ENCODE measurements at regions not wholly inside any gene's neighbourhood (a gene's known extent, or its start where the extent isn't known, plus 50 kb on each side); places are given as distances from the start of the nearest gene placed in this dataset.
A peak's percentile ranks its signal among the peaks of the same experiment; 100 is the strongest.
"Not testable (repeated sequence)": the region's sequence is repeated elsewhere in the genome, so short reads cannot be mapped to it uniquely, and the experiment has no call there.

DNA sequence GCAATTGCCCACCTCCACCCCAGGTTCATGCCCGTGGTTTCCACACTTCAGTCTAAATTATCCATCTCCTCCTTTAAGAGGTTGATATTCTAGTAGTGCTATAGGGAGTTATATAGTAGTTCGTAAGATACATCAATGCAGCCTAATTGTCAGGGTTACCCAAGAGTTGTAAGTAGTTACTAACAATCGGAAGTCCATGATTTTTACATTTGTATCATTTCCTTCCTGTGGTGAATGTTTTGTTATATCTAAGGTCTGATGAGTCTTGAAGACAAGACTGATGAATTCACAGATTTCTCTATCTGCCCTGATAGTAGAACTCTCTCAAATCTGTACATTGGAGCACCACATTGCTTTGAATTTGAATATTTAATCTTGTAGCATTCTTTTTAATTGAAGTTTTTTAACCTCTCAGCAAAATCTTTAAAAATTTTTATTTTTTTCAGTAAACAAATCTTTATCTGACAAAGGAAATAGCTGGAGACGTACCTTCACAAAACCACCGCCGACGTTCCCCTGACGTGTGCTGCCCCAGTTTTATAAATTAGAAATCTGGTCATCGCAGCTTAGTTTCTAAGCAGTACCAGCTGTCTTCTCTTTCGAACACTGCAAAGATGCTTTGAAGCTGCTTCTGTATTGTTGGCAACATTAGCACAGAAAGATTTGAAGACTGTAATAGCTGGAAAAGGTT, 264.5 kb downstream of the SOCS6 start:
- peak in 1 of 3 donors; percentile 1 for DNase-seq
- Histone ChIP-seq H3K36me3 (ENCODE audit: control insufficient read depth, insufficient read depth, low read length) (no peaks in the 10 kb centered on the region), H3K27ac (ENCODE audit: insufficient read depth, low read length, poor library complexity, severe bottlenecking) (peak overlapping the region; percentile 15), H3K27me3 (replicated peaks; ENCODE audit: control insufficient read depth, insufficient read depth, low read length, poor library complexity, severe bottlenecking) (no peaks in the 10 kb centered on the region), H3K4me3 (ENCODE audit: insufficient read depth, low read depth, low read length, poor library complexity, severe bottlenecking) (no peak overlapping the region), H3K4me1 (ENCODE audit: control insufficient read depth, insufficient read depth, low read length, poor library complexity, severe bottlenecking) (no peaks in the 10 kb centered on the region), H3K9me3 (ENCODE audit: control insufficient read depth, low read length) (no peaks in the 10 kb centered on the region)

- H3K36me3 ChIP-seq (ENCODE audit: control insufficient read depth, insufficient read depth, low read length) = no peaks in the 10 kb centered on the region
- H3K27ac ChIP-seq (ENCODE audit: insufficient read depth, low read length, poor library complexity, severe bottlenecking) = no peak overlapping the region
- no peaks in the 10 kb centered on the region for H3K9me3 ChIP-seq (ENCODE audit: control insufficient read depth, low read length)
- H3K4me1 ChIP-seq (ENCODE audit: control insufficient read depth, insufficient read depth, low read length, poor library complexity, severe bottlenecking) = no peaks in the 10 kb centered on the region
- no peak for DNase-seq
- no peak overlapping the region for H3K4me3 ChIP-seq (ENCODE audit: insufficient read depth, low read depth, low read length, poor library complexity, severe bottlenecking)
- H3K27me3 ChIP-seq (replicated peaks; ENCODE audit: control insufficient read depth, insufficient read depth, low read length, poor library complexity, severe bottlenecking) = no peaks in the 10 kb centered on the region
These were observed 247.7 kb downstream of the SOCS6 start for GRCh38 chr18:70536370-70537062.

DNA sequence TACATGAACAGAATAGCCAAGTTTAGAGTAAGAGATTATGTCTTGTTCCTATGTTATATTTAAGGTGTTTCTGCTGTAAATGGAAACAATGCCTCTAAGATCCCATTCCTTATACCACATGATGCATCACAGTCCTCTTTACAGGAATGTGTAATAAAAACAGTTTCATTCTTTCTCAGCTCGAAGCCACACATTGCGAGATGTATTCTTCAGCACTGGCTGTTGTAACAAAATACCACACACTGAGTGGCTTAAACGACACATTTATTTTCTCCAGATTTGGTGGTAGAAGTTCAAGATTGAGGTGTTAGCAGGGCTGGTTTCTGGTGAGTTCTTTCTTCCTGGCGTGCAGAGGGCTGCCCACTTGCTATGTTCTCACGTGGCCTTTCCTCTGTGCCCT, 246.2 kb downstream of the SOCS6 start:
- Histone ChIP-seq H3K36me3 (ENCODE audit: control insufficient read depth, insufficient read depth, low read length) (no peaks in the 10 kb centered on the region), H3K9me3 (ENCODE audit: control insufficient read depth, low read length) (no peaks in the 10 kb centered on the region), H3K4me3 (ENCODE audit: insufficient read depth, low read depth, low read length, poor library complexity, severe bottlenecking) (no peak overlapping the region), H3K27me3 (replicated peaks; ENCODE audit: control insufficient read depth, insufficient read depth, low read length, poor library complexity, severe bottlenecking) (no peaks in the 10 kb centered on the region), H3K27ac (ENCODE audit: insufficient read depth, low read length, poor library complexity, severe bottlenecking) (no peak overlapping the region), H3K4me1 (ENCODE audit: control insufficient read depth, insufficient read depth, low read length, poor library complexity, severe bottlenecking) (no peaks in the 10 kb centered on the region)
- no peak for DNase-seq

- not testable (repeated sequence) for DNase-seq; H3K4me3 ChIP-seq (ENCODE audit: insufficient read depth, low read depth, low read length, poor library complexity, severe bottlenecking); H3K9me3 ChIP-seq (ENCODE audit: control insufficient read depth, low read length); H3K27me3 ChIP-seq (replicated peaks; ENCODE audit: control insufficient read depth, insufficient read depth, low read length, poor library complexity, severe bottlenecking); H3K27ac ChIP-seq (ENCODE audit: insufficient read depth, low read length, poor library complexity, severe bottlenecking); H3K36me3 ChIP-seq (ENCODE audit: control insufficient read depth, insufficient read depth, low read length); H3K4me1 ChIP-seq (ENCODE audit: control insufficient read depth, insufficient read depth, low read length, poor library complexity, severe bottlenecking)
These were observed 236.5 kb downstream of the SOCS6 start for GRCh38 chr18:70525322-70525721.

DNA sequence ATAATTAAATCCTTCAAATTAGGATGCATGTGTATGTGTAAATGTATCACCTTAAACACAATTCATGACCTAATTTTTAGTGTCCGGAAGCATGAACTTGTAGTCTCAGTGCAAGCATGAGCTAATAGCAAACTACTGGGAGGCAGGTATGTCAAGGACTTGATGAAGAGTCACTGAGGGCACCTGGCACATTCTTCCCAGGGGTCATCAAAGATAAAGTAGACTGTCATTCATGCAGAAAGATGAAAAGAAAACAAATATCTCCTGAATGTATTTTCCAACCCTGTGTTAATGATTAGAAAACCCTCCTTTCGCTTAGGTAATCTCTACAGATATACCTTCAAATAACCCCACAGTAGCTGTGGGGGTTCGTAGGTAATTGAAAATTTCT, 234.9 kb downstream of the SOCS6 start:
- Histone ChIP-seq H3K36me3 (ENCODE audit: control insufficient read depth, insufficient read depth, low read length) (no peaks in the 10 kb centered on the region), H3K27ac (ENCODE audit: insufficient read depth, low read length, poor library complexity, severe bottlenecking) (no peak overlapping the region), H3K27me3 (replicated peaks; ENCODE audit: control insufficient read depth, insufficient read depth, low read length, poor library complexity, severe bottlenecking) (no peaks in the 10 kb centered on the region), H3K4me1 (ENCODE audit: control insufficient read depth, insufficient read depth, low read length, poor library complexity, severe bottlenecking) (no peaks in the 10 kb centered on the region), H3K4me3 (ENCODE audit: insufficient read depth, low read depth, low read length, poor library complexity, severe bottlenecking) (no peak overlapping the region), H3K9me3 (ENCODE audit: control insufficient read depth, low read length) (no peaks in the 10 kb centered on the region)
- no peak for DNase-seq

GRCh38 chr18:70523035-70523791, 234.4 kb downstream of the SOCS6 start:
- Histone ChIP-seq H3K27ac (ENCODE audit: insufficient read depth, low read length, poor library complexity, severe bottlenecking) (no peak overlapping the region), H3K9me3 (ENCODE audit: control insufficient read depth, low read length) (no peaks in the 10 kb centered on the region), H3K4me3 (ENCODE audit: insufficient read depth, low read depth, low read length, poor library complexity, severe bottlenecking) (no peak overlapping the region), H3K36me3 (ENCODE audit: control insufficient read depth, insufficient read depth, low read length) (no peaks in the 10 kb centered on the region), H3K27me3 (replicated peaks; ENCODE audit: control insufficient read depth, insufficient read depth, low read length, poor library complexity, severe bottlenecking) (no peaks in the 10 kb centered on the region), H3K4me1 (ENCODE audit: control insufficient read depth, insufficient read depth, low read length, poor library complexity, severe bottlenecking) (no peaks in the 10 kb centered on the region)
- DNase-seq = no peak

DNA sequence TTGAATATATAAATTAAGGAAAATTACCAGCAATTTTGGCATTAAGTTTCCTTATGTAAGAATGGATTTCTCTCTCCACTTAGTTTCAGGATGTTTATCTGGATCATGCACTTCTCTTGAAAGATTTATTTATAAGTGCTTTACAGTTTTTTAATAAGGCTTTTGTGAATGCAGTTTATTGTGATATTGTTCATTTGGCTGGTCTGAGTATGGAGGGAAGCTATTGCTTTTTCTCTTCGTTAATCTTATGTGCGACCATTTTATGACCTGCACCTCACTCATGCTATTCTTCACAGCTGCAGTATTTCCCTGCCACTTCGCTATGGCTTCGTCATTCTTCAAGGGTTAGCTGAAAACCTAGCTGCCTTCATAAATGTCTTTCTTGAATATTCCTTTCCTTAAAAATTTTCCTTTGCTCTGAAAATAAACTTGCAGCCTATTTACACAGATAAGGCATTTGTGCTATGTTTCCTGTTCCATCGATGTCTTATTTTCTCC, 233.4 kb downstream of the SOCS6 start:
- H3K4me3 ChIP-seq (ENCODE audit: insufficient read depth, low read depth, low read length, poor library complexity, severe bottlenecking) = no peak overlapping the region
- no peaks in the 10 kb centered on the region for H3K4me1 ChIP-seq (ENCODE audit: control insufficient read depth, insufficient read depth, low read length, poor library complexity, severe bottlenecking)
- no peaks in the 10 kb centered on the region for H3K9me3 ChIP-seq (ENCODE audit: control insufficient read depth, low read length)
- H3K27ac ChIP-seq (ENCODE audit: insufficient read depth, low read length, poor library complexity, severe bottlenecking) = no peak overlapping the region
- H3K27me3 ChIP-seq (replicated peaks; ENCODE audit: control insufficient read depth, insufficient read depth, low read length, poor library complexity, severe bottlenecking) = no peaks in the 10 kb centered on the region
- no peak for DNase-seq
- H3K36me3 ChIP-seq (ENCODE audit: control insufficient read depth, insufficient read depth, low read length) = no peaks in the 10 kb centered on the region

DNA sequence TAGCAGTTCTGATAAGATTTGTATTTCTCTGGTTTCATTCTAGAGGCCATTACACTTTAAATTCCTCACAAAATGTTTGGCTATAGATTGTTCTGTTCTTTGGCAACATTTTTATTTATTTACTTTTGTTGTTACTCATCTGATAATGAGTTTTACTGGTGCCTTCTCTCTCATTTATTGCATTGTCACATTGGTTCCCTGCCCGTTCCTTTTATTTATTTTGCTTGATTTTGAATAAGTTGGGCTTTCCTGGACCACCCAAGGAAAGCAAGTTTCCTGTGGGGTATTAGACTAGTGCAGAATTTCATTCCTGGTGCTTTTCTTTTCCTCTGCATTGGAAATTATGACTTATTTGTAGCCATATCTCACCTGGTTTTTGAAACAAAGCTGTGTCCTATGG, 232.0 kb downstream of the SOCS6 start:
- Histone ChIP-seq H3K4me3 (ENCODE audit: insufficient read depth, low read depth, low read length, poor library complexity, severe bottlenecking) (no peak overlapping the region), H3K9me3 (ENCODE audit: control insufficient read depth, low read length) (no peaks in the 10 kb centered on the region), H3K27ac (ENCODE audit: insufficient read depth, low read length, poor library complexity, severe bottlenecking) (no peak overlapping the region), H3K36me3 (ENCODE audit: control insufficient read depth, insufficient read depth, low read length) (no peaks in the 10 kb centered on the region), H3K27me3 (replicated peaks; ENCODE audit: control insufficient read depth, insufficient read depth, low read length, poor library complexity, severe bottlenecking) (no peaks in the 10 kb centered on the region), H3K4me1 (ENCODE audit: control insufficient read depth, insufficient read depth, low read length, poor library complexity, severe bottlenecking) (no peaks in the 10 kb centered on the region)
- DNase-seq = no peak

GRCh38 chr18:70513502-70514171, 224.8 kb downstream of the SOCS6 start:
- no peak for DNase-seq
- Histone ChIP-seq H3K36me3 (ENCODE audit: control insufficient read depth, insufficient read depth, low read length) (no peaks in the 10 kb centered on the region), H3K4me1 (ENCODE audit: control insufficient read depth, insufficient read depth, low read length, poor library complexity, severe bottlenecking) (no peaks in the 10 kb centered on the region), H3K9me3 (ENCODE audit: control insufficient read depth, low read length) (no peaks in the 10 kb centered on the region), H3K4me3 (ENCODE audit: insufficient read depth, low read depth, low read length, poor library complexity, severe bottlenecking) (no peak overlapping the region), H3K27me3 (replicated peaks; ENCODE audit: control insufficient read depth, insufficient read depth, low read length, poor library complexity, severe bottlenecking) (no peaks in the 10 kb centered on the region), H3K27ac (ENCODE audit: insufficient read depth, low read length, poor library complexity, severe bottlenecking) (no peak overlapping the region)

Measured in effector memory CD4-positive, alpha-beta T cell (primary cell).